Esophagus muscularis mucosa (tissue), 4 donors: ENCODE measurements at regions not wholly inside any gene's neighbourhood (a gene's known extent, or its start where the extent isn't known, plus 50 kb on each side); places are given as distances from the start of the nearest gene placed in this dataset.

Source experiments
- EP300 ChIP-seq: sonication (generic); formaldehyde crosslinking; IDR thresholded peaks from one replicate; pipeline ENCODE4 v1.6.1; 2017; ENCODE audit warnings: antibody characterized with exemption
- POLR2A ChIP-seq: fragments of 450-650 bp; IDR thresholded peaks from one replicate; pipeline ENCODE4 v1.6.1; 2017; ENCODE audit warnings: antibody characterized with exemption, moderate library complexity, mild to moderate bottlenecking, low read depth
- TF ChIP-seq, protein P1 (sequence below), 3 experiments: fragments of 200-600 bp in 2 of 3; fragments of 450-650 bp in 1 of 3; sonication (generic) in 2 of 3; IDR thresholded peaks; one replicate each; pipeline ENCODE4 v1.5.1; 2017 to 2019; ENCODE audit warnings: antibody characterized with exemption in 3 of 3, mild to moderate bottlenecking in 2 of 3, moderate library complexity in 1 of 3

DNA sequence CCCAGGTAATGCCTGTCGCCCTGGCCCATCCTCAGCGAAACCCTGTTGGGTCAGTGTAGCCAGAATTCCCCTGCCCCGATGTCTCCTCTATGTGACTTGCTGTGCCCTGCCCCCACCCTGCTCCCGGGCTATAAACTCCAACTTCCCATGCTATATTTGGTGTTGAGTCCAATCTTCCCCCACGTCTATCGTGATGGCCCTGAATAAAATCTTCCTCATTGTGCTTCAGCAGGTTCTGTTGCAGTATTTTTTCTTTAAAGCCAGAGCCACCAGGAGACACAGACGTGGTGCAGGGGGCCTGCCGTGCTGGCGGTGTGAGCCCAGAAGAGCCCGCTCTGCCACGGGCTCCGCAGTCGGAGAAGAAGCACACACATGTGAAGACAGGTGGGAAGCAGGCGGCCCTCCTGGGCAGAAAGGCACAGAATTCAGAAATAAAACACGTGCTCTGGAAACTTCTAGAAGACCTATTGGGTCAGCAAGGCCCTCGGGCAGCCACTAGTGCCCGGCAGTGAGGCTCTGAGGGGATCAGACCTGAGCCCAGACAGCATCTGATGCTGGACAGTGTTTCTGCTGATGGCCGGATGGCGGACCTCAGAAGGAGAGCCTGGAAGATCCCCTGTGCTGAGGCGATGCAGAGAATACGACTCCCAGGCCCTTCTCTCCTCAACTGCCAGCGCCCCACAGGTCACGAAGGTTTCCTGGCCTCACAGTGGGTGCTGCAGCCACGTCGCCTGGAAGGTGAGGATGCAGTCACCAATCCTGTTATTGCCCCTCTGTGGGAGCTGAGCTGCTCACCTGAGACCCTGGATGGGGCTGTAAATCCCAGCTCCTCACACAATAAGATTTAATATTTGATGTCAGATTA, 501.9 kb downstream of the BRD1 start:
- TF ChIP-seq, protein P1, sequence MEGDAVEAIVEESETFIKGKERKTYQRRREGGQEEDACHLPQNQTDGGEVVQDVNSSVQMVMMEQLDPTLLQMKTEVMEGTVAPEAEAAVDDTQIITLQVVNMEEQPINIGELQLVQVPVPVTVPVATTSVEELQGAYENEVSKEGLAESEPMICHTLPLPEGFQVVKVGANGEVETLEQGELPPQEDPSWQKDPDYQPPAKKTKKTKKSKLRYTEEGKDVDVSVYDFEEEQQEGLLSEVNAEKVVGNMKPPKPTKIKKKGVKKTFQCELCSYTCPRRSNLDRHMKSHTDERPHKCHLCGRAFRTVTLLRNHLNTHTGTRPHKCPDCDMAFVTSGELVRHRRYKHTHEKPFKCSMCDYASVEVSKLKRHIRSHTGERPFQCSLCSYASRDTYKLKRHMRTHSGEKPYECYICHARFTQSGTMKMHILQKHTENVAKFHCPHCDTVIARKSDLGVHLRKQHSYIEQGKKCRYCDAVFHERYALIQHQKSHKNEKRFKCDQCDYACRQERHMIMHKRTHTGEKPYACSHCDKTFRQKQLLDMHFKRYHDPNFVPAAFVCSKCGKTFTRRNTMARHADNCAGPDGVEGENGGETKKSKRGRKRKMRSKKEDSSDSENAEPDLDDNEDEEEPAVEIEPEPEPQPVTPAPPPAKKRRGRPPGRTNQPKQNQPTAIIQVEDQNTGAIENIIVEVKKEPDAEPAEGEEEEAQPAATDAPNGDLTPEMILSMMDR (IDR thresholded peaks at IDR 0.05), result no peak
- TF ChIP-seq POLR2A (no peak), EP300 (no peak)
